HG03354 (cell line): ENCODE measurements at regions not wholly inside any gene's neighbourhood (a gene's known extent, or its start where the extent isn't known, plus 50 kb on each side); places are given as distances from the start of the nearest gene placed in this dataset.
"Not testable (repeated sequence)": the region's sequence is repeated elsewhere in the genome, so short reads cannot be mapped to it uniquely, and the experiment has no call there.

Source experiments
- ATAC-seq: cut with Tn5 transposase; IDR thresholded peaks from one replicate; pipeline ENCODE4 v1.9.1; 2021; ENCODE audit warnings: mild to moderate bottlenecking; ENCODE audit not compliant: unreplicated experiment, poor library complexity, severe bottlenecking

DNA sequence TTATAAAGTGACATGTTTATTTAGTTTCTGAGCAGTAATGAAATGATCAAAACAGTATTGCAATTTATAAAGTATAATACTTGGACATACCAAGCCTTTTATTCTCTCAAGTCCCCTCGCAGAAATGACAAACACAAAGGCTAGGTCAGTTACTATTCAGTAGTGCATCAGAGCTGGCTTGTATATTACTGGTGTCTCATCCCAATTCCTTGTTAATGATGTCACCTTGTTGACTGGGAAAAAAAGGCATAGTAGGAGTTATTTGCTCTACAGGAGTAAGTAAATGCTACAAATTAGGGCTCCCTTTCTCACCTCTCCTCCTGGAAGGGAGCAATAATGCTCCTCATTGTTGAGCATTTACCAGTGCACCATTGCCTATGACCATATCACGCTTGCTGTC is 317.6 kb downstream of the CHL1 start:
- ATAC-seq = no peak

DNA sequence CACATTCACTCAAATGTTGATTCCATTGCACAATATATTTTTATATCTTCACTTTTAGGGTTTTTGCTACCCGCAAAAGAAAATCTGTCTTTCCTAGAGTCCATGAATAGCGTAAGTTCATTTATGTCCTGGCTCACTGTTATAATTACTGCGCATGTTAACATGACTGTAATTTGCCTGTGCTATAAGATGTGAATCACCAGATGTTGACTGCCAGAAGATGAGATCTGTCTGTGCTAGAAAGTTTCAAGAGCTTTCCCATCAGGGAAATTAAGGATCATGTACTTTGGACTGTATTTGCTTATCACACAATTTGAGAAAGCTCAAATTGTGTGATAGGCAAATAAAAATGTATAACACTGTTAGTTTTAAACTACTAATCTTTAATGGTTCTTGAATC is 322.5 kb downstream of the CHL1 start:
- no peak for ATAC-seq

DNA sequence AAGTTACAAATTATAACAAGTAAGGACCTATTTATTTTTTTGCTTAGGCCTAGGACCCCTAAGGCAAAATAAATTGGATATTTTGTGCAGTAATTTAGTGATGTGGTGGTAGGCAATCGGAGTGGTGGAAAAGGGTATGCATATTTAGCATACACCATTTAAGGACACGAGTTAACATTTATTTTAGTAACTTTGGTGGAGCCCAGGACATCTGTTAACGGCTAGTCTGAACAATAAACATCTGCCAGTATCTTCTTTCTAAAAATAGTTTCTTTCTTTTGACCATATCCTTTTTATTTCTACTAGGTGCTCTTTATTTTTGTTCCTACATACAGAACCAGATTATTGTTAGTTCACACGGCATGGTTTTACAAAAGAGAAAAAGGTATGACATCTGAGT is 326.3 kb downstream of the CHL1 start:
- no peak for ATAC-seq

DNA sequence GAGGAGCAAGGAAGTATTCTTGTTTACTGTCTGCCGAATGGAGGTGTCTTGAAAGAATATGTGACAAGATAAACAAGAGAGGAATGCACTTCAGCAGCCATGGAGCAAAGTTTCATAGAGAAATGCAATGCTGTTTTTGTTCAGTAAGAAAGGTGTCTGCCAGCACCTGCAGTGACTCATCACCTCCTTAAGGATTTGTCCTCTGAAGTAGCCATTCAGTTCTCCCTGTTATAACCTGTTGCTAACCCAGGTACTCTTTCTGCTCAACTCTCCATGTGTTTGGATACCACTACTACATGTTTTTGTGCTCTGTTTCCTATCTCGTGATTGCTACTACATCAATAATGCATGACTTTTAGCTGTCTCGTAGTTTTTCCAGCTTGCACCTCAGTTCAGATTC is 328.9 kb downstream of the CHL1 start:
- no peak for ATAC-seq

DNA sequence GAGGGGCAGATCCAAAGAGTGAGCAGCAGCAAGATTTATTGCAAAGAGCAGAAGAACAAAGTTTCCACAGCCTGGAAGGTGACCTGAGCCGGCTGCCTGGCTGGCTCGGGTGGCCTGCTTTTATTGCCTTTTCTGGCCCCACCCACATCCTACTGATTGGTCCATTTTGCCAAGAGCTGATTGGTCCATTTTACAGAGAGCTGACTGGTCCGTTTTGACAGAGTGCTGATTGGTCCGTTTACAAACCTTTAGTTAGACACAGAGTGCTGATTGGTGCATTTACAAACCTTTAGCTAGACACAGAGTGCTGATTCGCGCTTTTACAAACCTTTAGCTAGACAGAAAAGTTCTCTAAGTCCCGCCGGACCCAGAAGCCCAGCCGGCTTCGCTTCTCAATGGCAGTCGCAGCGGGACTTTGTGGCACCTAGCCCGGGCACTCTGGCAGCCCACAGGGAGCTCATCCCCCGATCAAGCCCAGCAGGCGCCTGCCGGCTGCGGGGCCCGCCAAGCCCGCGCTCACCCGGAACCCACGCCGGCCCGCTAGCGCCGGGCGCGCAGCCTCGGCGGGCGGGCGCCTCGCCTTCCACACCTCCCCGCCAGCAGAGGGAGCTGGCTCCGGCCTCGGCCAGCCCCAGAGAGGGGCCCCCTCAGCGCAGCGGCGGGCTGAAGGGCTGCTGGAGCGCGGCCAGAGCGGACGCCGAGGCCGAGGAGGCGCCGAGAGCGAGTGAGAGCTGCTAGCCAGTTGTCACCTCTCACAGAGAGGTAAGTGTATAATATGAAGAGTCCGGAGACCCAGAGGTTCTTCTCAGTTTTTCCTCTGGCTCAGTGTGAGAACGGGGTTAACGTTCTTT is 339.2 kb downstream of the CHL1 start:
- no peak for ATAC-seq

DNA sequence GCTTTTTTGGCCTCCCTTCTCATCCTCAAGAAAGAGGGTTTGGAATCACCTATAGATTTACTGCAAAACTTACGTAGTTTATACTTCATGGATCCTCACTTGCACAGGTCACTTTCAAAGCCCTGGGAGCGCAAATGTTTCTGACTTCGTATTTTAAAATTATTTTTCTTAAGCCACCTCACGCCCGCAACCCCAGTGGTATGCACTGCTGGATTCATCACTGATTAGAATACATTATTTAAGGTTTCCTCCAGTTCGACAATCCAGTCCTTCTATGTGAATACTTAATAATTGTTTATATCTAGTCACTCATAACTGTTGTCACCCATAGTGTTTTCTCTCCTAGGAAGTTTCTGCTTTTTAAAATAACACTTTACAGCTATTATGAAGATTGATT is 339.9 kb downstream of the CHL1 start:
- no peak for ATAC-seq

DNA sequence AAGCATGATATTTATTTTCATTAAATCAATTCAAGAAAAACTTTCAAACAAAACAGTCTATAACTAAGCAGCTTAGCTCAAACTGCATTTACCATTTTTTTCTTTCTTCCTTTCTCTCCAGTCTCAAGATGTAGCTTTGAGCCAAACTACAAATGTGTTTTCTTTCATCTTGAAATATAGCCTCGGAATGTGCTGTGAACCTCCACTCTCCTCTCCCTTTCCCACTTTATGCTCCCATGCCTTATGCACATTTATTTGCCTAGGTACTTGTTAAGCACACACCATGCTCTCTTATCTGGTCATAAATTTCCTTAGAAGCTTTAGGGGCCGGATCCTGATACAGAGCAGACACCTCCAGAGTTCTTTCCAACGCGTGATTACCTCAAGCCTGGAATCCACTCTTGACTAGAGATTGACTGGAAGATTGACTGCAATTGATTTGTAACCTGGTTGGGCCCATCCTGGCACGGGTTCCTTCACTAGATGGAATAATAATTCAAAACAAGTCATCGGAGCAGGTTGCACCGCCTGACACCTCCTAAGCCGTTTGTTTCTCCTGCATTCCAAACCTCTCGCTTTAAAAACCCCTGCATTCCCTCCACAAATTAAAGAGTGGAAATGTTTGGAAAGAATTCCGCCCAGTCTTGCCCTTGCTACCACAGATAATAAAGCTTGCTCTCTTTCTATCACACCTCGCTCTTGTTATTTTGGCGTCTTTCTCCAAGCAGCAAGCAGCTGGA is 344.7 kb downstream of the CHL1 start:
- no peak for ATAC-seq

DNA sequence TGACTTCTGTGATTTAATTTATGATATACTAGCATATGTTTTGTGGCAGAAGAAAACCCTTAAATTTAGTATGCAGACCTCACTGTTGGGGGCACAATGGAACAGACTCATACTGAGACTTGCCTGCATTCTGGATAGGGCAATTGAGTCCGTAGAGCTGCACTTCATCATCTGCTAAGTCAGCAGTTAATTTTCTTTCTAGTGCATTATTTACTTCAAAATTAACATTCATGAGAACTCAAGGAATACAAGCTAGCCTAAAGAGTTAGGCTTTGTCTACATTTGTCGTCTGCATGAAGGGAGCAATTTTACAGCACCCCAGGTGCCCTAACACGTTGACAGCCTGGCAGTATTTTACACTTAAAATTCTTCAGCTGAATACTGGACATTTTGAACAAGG is 345.5 kb downstream of the CHL1 start:
- ATAC-seq = no peak

DNA sequence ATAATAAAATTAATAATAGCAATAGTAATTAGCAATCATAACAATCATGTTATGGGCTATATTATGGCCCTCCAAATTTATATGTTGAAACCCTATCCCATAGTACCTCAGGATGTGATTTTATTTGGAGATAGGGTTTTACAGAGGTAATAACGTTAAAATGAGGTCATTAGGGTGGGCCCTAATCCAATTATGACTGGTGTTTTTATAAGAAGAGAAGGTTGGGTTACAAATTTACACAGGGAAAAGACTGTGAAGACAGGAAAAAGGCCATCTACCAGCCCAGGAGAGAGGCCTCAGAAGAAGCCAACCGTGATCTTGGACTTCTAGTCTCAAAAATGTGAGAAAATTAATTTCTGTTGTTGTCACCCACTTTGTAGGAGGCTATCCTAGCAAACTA is 353.1 kb downstream of the CHL1 start:
- no peak for ATAC-seq

DNA sequence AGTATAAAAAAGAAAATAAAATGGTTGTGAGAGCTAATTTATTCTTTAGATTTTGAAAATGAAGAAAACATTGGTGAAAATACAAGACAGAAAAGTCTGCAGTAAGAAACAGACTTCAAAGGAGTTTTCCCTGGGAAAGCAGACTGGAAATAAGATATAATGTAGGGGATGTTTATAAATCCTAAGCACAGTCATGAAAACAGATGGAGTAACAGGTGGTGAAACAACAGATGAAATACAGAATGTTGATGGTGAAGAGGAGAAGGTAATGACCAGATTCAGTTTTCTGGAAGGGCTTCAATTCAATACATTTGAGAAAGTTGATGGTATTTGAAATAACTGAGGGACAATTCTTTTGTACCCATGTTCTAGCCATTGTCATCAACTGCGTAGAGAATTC is 353.9 kb downstream of the CHL1 start:
- no peak for ATAC-seq

DNA sequence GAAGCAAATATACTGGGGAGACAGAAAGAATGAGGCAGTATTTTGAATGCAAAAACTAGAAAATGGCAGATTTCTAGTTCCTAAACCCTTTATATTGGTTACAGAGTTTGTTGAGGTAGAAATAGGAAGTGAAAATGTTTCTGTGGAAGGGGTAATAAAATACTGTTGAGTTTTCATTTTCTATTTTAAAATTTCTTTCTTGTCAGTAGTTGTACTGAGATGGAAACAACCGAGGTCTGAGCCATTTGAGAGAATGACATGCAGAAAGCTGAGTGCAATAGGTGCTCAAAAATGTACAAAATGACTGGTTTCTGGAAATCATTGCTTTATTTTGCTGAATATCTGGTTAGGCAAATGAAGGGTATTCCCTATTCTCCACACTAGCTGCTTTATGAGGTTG is 361.4 kb downstream of the CHL1 start:
- peak; percentile 97 for ATAC-seq

DNA sequence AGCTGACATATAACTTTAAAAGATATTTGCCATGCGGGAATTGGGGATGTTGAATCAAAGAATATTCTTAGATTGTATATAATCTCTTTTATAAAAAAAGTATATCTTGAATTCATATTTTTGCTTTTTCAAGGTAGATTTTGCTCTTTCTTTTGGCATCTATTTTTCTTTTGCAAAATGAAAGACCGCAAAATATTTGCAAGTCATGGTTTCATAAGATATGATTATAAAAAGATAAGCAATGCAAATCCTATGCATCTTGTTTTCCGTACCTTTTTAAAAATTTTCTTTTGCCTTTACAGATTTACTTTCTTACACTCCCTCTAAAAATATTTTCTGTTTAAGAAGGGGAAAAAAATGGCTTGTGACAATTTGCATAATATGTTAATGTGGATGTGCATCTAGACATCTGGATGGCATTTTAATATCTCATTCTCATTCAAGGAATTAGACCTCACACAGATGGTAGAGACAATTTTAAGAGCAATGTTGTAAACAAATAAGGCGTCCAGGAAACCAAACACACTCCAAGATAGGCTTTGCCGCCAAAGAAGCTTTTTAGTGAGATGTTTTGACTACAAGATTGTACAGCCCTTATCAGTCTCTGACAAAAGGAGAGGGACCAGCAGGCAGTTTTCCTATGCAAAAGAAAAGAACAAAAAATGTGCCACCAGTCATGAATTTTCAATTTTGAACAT is 371.1 kb downstream of the CHL1 start:
- ATAC-seq = no peak

DNA sequence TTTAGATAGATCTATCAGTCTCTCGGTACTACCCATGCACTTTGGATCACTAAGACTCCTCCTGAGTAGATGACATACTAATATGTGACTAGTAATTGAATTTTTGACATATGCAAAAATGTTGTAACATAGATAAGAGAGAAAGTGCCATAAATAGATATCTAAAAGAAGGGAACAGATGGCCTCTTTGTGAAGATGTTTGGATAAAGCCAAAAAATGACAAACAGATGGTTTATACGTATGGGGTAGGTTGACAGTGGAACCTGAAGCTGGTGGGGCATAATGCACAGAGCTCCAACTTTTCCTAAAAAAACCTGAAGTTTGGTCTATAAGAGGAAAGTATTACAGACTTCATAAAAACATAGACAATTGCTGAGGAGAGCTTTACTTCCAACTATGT is 383.0 kb downstream of the CHL1 start:
- not testable (repeated sequence) for ATAC-seq

DNA sequence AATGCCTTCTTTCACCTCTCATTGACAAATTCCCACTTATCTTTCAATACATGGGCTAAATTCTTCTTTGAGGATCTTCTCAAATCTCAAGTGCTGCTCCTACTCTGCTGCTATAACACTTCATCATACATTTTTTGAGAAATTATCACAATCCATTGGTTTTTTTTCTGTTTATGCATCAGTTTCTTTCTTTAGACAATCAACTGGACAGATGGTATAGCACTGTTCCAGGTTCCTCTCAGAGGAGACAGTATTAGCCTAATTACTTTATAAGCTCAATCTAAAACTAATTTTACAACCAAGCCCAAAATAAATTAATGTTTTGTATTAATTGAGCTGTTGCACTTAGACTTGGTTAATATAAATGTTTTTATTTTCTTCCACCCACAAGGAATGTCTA is 392.5 kb downstream of the CHL1 start:
- ATAC-seq = not testable (repeated sequence)

DNA sequence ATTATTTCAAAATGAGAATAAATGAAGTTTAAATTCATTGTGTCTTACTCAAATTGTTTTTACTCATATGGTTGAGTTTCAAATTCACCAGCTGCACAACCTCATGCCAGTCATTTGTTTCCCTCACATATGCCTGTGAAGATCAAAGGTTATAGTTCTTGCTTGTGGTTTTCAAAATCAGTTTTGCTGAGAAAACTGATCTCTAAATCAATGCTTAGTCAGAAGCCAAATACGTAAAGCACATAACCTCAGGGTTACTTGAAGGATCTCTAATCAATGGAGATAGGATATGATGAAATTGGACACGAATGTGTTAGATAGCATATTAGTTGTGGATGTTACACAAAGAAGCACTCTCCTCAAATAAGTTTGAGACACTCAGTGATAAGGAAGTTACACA is 400.7 kb downstream of the CHL1 start:
- not testable (repeated sequence) for ATAC-seq

DNA sequence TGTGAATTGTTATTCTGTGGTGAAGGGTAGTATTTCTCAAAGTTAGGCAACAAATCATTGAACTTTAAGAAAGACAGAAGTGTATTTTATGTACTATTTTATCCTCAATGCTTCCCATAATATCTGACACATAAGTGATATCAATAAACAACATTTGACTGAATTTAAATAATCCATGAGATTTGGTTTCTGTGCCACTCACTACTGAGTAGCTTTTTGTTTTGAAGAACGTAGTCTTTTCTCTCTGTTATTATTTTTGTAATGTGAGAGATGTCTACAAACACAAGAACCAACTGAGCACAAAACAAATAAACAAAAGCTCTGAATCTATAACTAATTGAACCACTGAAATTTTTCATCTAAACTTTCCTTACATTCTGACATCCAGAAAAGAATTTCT is 401.2 kb downstream of the CHL1 start:
- ATAC-seq = not testable (repeated sequence)

DNA sequence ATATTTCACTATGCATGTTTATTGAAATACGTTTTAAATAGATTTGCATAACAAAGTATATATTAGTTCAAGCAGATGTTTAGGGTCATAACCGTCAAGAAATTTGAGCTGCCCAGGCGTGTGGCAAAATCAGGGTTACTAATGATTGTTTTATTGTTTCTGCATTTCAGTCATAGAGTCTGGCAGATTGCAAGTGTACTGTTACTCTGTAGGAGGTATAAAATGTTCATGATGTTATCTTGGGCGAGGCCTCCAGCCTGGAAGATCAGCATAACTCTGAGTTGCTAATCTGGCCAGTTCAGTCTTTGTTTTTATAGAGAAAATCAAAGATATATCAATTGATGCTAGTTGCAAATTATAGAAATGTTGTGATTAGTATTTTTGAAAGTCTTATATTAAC is 410.9 kb downstream of the CHL1 start:
- not testable (repeated sequence) for ATAC-seq

DNA sequence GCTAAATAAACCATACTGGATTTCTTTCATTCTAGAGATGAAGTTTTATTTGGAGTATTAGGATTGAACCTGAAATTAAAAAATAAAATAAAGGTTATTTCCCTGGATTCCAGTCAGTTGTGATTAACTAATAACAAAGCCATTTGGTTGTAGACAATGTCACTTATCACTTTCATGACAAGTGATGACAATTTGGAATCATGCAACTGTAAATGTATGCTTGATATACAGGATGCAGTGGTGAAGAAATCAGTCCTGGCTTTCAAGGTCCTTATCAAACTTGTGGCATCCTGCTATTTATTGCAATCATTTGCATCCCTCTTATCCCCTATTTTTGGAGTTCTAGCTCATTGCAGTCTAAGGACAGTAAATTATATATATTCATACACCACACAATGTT is 425.2 kb downstream of the CHL1 start:
- no peak for ATAC-seq

DNA sequence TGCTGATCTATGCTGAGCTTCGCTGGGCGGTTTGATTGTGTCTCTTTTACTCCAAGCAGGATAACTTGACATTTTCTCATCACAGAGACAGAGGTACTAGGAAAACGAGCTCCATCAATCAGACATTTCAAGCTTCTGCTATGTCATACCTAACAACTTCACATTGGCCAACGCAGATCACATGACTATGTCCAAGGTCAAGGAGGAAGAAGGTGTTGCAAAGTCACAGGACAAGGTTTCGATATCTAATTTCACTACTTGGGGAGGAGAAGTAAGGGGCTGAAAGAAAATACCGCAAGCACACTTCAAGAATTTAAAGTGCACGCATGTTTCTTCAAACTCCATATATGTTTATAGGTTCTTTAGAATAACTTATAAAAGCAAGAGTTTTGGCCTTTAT is 425.8 kb downstream of the CHL1 start:
- no peak for ATAC-seq

DNA sequence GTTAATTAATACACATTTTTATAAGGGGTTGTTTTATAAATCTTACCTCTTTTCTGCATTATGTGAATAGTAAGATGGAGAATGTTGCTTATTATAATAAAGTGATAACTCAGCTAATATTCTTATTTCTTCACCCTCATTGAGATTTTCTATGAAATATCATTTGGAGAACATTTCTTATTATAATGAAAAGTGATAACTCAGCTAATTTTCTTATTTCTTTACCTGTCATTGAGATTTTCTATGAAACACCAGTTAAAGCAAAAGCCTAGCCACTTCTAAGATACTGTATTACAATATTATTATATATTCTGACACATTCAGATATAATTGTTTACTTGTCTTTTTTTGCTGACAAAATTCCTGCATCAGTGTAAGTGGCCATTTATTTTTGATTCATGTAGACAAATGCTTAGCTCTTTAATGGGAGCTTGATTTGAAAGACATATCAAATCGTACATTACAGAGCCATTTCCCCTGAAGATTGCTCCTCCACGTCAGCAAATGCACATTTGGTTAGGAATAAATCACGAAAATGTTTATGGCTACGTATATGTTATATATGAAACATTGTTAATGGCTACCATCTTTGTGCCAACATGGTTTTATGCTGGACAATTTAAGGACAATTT is 427.5 kb downstream of the CHL1 start:
- no peak for ATAC-seq
